Psoas muscle (tissue), 7 donors: ENCODE measurements at regions not wholly inside any gene's neighbourhood (a gene's known extent, or its start where the extent isn't known, plus 50 kb on each side); places are given as distances from the start of the nearest gene placed in this dataset.
A peak's percentile ranks its signal among the peaks of the same experiment; 100 is the strongest.
"Not testable (repeated sequence)": the region's sequence is repeated elsewhere in the genome, so short reads cannot be mapped to it uniquely, and the experiment has no call there.

Experiments used
- ATAC-seq, 4 donors: fragments of 200-7000 bp; cut with Tn5 transposase; one replicate each; pipeline ENCODE4 v1.9.1; 2020; ENCODE audit warnings: moderate library complexity in 3 of 4, mild to moderate bottlenecking in 2 of 4
- DNase-seq, 2 donors: peaks; one replicate each; pipeline ENCODE4 v3.0.0-alpha.2; 2020
- H3K27ac ChIP-seq: fragments of 200-600 bp; one replicate; pipeline ENCODE4 v1.8.0; 2022
- H3K27me3 ChIP-seq, 3 donors: fragments of 200-600 bp in 1 of 3; one replicate each; pipeline versions ENCODE4 v1.6.1 to v1.8.0; 2013 to 2022; ENCODE audit warnings: low read length in 2 of 3, mild to moderate bottlenecking in 2 of 3, moderate library complexity in 1 of 3; ENCODE audit not compliant: insufficient read depth in 3 of 3
- H3K36me3 ChIP-seq, 2 donors: fragments of 200-600 bp in 1 of 2; one replicate each; pipeline versions ENCODE4 v1.6.1 to v1.8.0; 2013 to 2022; ENCODE audit warnings: low read depth in 1 of 2, mild to moderate bottlenecking in 1 of 2, moderate library complexity in 1 of 2; ENCODE audit not compliant: insufficient read depth in 1 of 2
- H3K4me1 ChIP-seq: fragments of 200-600 bp; one replicate; pipeline ENCODE4 v1.8.0; 2022
- H3K4me3 ChIP-seq: fragments of 200-600 bp; one replicate; pipeline ENCODE4 v1.8.0; 2022; ENCODE audit warnings: mild to moderate bottlenecking
- H3K9me3 ChIP-seq: fragments of 200-600 bp; one replicate; pipeline ENCODE4 v1.8.0; 2022
- WGBS, 3 donors: extraction: QIAGEN DNeasy Blood & Tissue Kit; methylation state at CpG; one replicate each; pipeline versions ENCODE4 v1.1.6 to v1.1.7; 2013; 5-methylcytosine and 5-hydroxymethylcytosine counted together
- intact Hi-C, 2 donors: fragments of 100-400 bp; cut with DNase I; formaldehyde crosslinking; loops; one replicate each; pipeline versions ENCODE4 v1.11.0 to v1.14.2; 2022
- TF ChIP-seq, protein P1 (sequence below): fragments of 200-600 bp; IDR thresholded peaks from one replicate; pipeline ENCODE4 v1.8.0; 2022; ENCODE audit warnings: antibody characterized with exemption
- donor health status: healthy with polysubstance abuse.
- donor health status: DM: no; HTN: no; CAD: no; lungs with moderate emphysema.
- donor health status: Bipolar disorder and iron deficiency.
- donor health status: healthy.
- donor health status: DM: yes; HTN: yes; CAD: no.
- donor health status: DM: no; HTN: no; CAD: no.
- donor health status: DM: yes; HTN: yes; CAD: no.

DNA sequence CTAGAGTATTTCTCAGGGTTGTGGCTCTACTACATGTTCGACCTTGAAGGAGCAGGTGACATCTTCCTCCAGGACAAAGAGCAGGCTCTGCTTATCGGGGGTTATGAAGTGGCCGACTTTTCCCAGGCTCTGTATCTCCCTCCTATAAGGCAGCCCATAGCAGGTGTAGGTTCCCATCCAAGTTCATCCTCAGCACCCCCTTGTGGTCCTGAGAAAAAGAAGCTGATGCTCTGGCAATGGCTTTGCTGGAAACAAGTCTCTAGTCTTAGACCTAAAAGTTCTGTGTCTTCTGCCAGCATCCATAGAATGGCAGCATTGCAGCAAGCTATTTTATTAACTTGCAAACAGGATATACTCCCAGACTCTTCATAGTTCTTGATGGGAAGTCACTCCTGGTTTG lies 836.6 kb upstream of the PRKX start:
- H3K4me1 ChIP-seq, result no peaks in the 10 kb centered on the region
- H3K9me3 ChIP-seq, result no peaks in the 10 kb centered on the region
- H3K36me3 ChIP-seq, result no peaks in the 10 kb centered on the region
- H3K4me3 ChIP-seq, result no peak overlapping the region
- no peak overlapping the region for H3K27ac ChIP-seq
- 63 to 86% (median 68%) methylated on average over 3 of the region's 3 CpGs for WGBS, 3 donors
- intact Hi-C loops, result no loop called here
- no peaks in the 10 kb centered on the region for H3K27me3 ChIP-seq
- DNase-seq (no peak), ATAC-seq (no peak)
- TF ChIP-seq, protein P1, sequence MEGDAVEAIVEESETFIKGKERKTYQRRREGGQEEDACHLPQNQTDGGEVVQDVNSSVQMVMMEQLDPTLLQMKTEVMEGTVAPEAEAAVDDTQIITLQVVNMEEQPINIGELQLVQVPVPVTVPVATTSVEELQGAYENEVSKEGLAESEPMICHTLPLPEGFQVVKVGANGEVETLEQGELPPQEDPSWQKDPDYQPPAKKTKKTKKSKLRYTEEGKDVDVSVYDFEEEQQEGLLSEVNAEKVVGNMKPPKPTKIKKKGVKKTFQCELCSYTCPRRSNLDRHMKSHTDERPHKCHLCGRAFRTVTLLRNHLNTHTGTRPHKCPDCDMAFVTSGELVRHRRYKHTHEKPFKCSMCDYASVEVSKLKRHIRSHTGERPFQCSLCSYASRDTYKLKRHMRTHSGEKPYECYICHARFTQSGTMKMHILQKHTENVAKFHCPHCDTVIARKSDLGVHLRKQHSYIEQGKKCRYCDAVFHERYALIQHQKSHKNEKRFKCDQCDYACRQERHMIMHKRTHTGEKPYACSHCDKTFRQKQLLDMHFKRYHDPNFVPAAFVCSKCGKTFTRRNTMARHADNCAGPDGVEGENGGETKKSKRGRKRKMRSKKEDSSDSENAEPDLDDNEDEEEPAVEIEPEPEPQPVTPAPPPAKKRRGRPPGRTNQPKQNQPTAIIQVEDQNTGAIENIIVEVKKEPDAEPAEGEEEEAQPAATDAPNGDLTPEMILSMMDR, result no peak

DNA sequence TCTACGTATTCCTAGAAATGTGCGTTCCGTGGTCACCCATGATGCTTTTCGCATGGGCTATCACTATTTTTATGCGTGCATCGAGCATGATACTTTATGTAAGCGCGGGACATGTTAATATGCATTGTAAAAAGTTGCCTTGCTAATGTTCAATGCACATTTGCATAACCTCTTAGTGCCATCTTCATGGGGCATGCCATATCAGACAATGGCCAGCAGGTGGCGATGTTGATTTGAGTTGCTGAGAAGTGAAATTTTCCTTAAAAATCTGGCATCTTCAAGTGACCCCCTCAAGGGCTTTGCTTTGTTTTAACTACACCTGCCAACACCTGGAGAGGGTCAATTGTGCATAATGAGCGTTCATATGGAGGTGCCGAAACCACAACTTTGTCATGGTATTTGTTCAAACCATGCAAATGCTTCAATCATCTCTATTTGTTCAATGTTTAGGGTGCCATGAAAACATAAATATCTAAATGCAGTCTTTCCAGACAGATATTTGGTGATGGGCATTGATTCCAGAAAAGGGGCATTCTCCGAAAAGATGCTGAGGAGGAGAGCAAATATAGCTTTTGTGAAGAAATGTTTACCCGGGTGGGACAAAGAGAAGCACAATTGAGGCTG lies 833.9 kb upstream of the PRKX start:
- H3K4me1 ChIP-seq, result no peaks in the 10 kb centered on the region
- H3K4me3 ChIP-seq, result no peak overlapping the region
- no peak for ATAC-seq
- WGBS, 3 donors, result 43 to 44% (median 43%) methylated on average over 13 of the region's 13 CpGs
- H3K27me3 ChIP-seq, result no peaks in the 10 kb centered on the region
- TF ChIP-seq, protein P1, result peak; percentile 71
- H3K9me3 ChIP-seq, result no peaks in the 10 kb centered on the region
- no peaks in the 10 kb centered on the region for H3K36me3 ChIP-seq
- intact Hi-C loops, result no loop called here
- H3K27ac ChIP-seq, result no peak overlapping the region
- DNase-seq, result no peak

DNA sequence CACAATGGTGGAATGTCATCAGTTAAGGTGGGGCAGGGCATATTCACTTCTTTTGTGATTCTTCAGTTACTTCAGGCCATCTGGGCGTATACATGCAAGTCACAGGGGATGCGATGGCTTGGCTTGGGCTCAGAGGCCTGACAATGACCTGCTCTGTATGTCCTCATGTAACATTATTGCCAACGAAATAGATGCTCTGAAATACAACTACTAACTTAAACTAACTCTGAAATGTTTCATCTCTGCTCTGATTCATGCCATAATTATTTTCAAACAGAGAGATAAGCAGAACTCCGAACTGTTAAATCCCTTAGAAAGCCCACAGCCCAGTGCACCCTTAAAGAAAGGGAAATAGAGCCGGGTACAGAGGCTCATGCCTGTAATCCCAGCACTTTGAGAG lies 832.7 kb upstream of the PRKX start:
- H3K27me3 ChIP-seq, intact Hi-C loops, H3K4me3 ChIP-seq, H3K4me1 ChIP-seq, ATAC-seq, H3K9me3 ChIP-seq, H3K27ac ChIP-seq, H3K36me3 ChIP-seq, DNase-seq: not testable (repeated sequence)
- WGBS, 3 donors, result 68 to 72% (median 69%) methylated on average over 4 to 5 of the region's 5 CpGs

DNA sequence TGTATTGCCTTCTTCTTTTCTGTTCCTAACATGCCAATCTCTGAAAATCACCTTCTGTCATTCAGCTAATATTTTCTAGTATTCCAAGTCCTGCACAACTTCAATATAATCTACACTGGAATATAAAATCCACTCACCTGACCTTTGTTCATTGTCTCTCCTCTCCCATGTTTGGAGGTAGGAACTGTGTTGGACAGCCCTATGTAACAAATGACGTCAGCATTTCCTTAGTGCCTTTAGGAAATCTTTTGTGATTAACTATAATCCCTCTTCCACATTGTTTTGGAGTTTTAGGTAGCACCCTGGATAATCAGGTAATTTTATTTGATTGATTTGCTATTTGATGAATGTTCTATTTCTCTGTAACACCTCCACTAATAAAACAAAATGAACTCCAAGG lies 814.8 kb upstream of the PRKX start:
- no peak overlapping the region for H3K27ac ChIP-seq
- H3K4me3 ChIP-seq, result no peak overlapping the region
- no peaks in the 10 kb centered on the region for H3K36me3 ChIP-seq
- no peaks in the 10 kb centered on the region for H3K4me1 ChIP-seq
- no peak for ATAC-seq
- no peaks in the 10 kb centered on the region for H3K9me3 ChIP-seq
- no peaks in the 10 kb centered on the region for H3K27me3 ChIP-seq
- 56 to 78% (median 69%) methylated on average over 1 of the region's 1 CpG for WGBS, 3 donors
- intact Hi-C loops, result no loop called here
- TF ChIP-seq, protein P1, result no peak
- DNase-seq, result no peak

DNA sequence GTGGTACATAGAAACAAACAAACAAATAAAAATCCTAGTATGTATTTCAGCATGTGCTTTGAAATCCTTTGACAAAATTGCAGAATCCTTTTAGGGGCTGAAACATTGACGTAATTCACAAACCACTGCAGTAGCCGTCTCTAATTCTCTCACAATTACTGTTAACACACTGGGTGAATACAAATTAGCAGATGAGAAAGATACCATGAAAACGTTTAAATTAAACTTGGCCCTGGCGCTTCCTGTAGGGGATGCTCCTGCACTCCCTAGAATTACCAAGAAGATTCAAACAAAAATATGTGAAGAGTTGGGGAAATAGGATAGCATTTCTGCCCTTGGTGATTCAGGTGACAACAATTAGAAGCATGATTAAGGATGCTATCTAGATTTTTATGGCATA lies 772.5 kb upstream of the PRKX start:
- no peak for ATAC-seq
- 38 to 45% (median 42%) methylated on average over 4 of the region's 4 CpGs for WGBS, 3 donors

More for the DNA sequence above, 772.5 kb upstream of the PRKX start:
- Histone ChIP-seq H3K4me3 (no peak overlapping the region), H3K27me3 (no peaks in the 10 kb centered on the region), H3K4me1 (no peaks in the 10 kb centered on the region), H3K36me3 (no peaks in the 10 kb centered on the region), H3K9me3 (no peaks in the 10 kb centered on the region), H3K27ac (no peak overlapping the region)
- intact Hi-C loops, result no loop called here
- no peak for DNase-seq
- TF ChIP-seq, protein P1, result no peak
